Fibroblast of lung (primary cell): ENCODE measurements at regions not wholly inside any gene's neighbourhood (a gene's known extent, or its start where the extent isn't known, plus 50 kb on each side); places are given as distances from the start of the nearest gene placed in this dataset.

Source experiments
- EZH2 ChIP-seq: IDR thresholded peaks from 2 replicates; pipeline ENCODE4 v1.5.1; 2012; ENCODE audit warnings: low read length, control low read depth, mild to moderate bottlenecking; ENCODE audit errors: missing control alignments
- TF ChIP-seq, protein P1 (sequence below), 2 donors: IDR thresholded peaks in 1 of 2; conservative IDR thresholded peaks in 1 of 2; 1 replicate in 1 of 2; 2 replicates in 1 of 2; pipeline ENCODE4 v1.5.1; 2011 to 2012; ENCODE audit warnings: low read length in 2 of 2, control low read depth in 1 of 2, inconsistent platforms in 1 of 2, low read depth in 1 of 2, mild to moderate bottlenecking in 1 of 2

DNA sequence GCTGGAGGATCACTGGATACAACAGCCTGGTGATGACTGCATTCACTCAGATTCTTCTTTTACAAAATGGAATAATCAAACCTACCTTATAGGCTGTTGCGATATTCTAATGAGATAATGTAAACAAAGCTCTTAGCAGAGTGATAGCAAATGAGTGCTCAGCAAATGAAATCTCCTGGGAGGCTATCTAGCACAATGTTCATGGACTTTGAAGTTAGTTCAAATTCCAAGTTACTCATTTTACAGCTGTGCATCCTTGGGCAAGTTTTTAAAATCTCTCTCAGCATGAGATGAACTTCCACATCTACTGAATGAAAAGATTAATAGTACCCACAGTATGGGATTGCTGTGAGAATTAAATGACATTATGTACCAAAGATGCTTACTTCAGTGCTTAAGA is 80.8 kb upstream of the PAPPA2 start:
- TF ChIP-seq, protein P1, sequence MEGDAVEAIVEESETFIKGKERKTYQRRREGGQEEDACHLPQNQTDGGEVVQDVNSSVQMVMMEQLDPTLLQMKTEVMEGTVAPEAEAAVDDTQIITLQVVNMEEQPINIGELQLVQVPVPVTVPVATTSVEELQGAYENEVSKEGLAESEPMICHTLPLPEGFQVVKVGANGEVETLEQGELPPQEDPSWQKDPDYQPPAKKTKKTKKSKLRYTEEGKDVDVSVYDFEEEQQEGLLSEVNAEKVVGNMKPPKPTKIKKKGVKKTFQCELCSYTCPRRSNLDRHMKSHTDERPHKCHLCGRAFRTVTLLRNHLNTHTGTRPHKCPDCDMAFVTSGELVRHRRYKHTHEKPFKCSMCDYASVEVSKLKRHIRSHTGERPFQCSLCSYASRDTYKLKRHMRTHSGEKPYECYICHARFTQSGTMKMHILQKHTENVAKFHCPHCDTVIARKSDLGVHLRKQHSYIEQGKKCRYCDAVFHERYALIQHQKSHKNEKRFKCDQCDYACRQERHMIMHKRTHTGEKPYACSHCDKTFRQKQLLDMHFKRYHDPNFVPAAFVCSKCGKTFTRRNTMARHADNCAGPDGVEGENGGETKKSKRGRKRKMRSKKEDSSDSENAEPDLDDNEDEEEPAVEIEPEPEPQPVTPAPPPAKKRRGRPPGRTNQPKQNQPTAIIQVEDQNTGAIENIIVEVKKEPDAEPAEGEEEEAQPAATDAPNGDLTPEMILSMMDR (conservative IDR thresholded peaks at IDR 0.05 in 1 of 2, IDR thresholded peaks at IDR 0.05 in 1 of 2; ENCODE audit: low read depth in 1 of 2, low read length in 2 of 2), result no peak
- TF ChIP-seq EZH2, result no peak
